Mesothelial cell of epicardium (in vitro differentiated cells): ENCODE measurements at regions not wholly inside any gene's neighbourhood (a gene's known extent, or its start where the extent isn't known, plus 50 kb on each side); places are given as distances from the start of the nearest gene placed in this dataset.
"Not testable (repeated sequence)": the region's sequence is repeated elsewhere in the genome, so short reads cannot be mapped to it uniquely, and the experiment has no call there.

Experiments used
- DNase-seq, 2 experiments: peaks; one replicate each; pipeline ENCODE4 v3.0.0; 2021; ENCODE audit warnings: low spot score in 2 of 2; ENCODE audit not compliant: unreplicated experiment in 2 of 2
- H3K27ac Mint-ChIP-seq: 2 replicates; pipeline ENCODE4 v1.8.0; 2021; ENCODE audit warnings: mixed read lengths
- H3K27me3 Mint-ChIP-seq: 2 replicates; pipeline ENCODE4 v1.8.0; 2021; ENCODE audit warnings: low read depth, mixed read lengths
- H3K36me3 Mint-ChIP-seq: 2 replicates; pipeline ENCODE4 v1.8.0; 2021; ENCODE audit warnings: mixed read lengths
- H3K4me1 Mint-ChIP-seq: 2 replicates; pipeline ENCODE4 v1.8.0; 2021; ENCODE audit warnings: mixed read lengths
- H3K4me3 Mint-ChIP-seq: 2 replicates; pipeline ENCODE4 v1.8.0; 2021; ENCODE audit warnings: mild to moderate bottlenecking, moderate library complexity, mixed read lengths
- H3K9me3 Mint-ChIP-seq: 2 replicates; pipeline ENCODE4 v1.8.0; 2021; ENCODE audit warnings: mixed read lengths
- TF ChIP-seq, protein P1 (sequence below): fragments of 200-600 bp; sonication (generic); IDR thresholded peaks from one replicate; pipeline ENCODE4 v1.5.0; 2021; ENCODE audit warnings: antibody characterized with exemption; ENCODE audit not compliant: unreplicated experiment

DNA sequence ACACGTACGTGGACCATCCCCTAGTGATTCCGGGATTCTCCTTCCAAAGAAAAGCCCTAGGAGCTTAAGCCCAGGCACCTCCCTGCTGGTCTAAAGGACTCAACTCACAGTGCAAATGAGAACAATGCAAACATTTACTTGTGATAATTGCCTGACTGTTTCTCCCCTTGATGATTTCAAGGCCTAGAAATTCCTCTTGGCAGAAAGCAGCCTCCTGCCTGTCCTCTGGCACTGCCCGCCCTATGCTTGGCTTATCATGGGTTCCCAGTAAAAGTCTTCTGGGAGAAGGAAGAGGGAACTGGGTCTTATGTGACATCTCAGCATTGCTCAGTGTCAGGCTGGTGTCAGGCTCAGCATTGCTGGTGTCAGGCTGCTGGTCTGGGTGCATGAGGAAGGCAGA, 351.8 kb downstream of the SHANK2 start:
- Mint-ChIP-seq H3K36me3 (no peaks in the 10 kb centered on the region), H3K9me3 (peaks cover 16% of the 10 kb centered on the region), H3K27me3 (no peaks in the 10 kb centered on the region), H3K27ac (no peak overlapping the region), H3K4me3 (no peak overlapping the region), H3K4me1 (no peaks in the 10 kb centered on the region)
- TF ChIP-seq, protein P1, sequence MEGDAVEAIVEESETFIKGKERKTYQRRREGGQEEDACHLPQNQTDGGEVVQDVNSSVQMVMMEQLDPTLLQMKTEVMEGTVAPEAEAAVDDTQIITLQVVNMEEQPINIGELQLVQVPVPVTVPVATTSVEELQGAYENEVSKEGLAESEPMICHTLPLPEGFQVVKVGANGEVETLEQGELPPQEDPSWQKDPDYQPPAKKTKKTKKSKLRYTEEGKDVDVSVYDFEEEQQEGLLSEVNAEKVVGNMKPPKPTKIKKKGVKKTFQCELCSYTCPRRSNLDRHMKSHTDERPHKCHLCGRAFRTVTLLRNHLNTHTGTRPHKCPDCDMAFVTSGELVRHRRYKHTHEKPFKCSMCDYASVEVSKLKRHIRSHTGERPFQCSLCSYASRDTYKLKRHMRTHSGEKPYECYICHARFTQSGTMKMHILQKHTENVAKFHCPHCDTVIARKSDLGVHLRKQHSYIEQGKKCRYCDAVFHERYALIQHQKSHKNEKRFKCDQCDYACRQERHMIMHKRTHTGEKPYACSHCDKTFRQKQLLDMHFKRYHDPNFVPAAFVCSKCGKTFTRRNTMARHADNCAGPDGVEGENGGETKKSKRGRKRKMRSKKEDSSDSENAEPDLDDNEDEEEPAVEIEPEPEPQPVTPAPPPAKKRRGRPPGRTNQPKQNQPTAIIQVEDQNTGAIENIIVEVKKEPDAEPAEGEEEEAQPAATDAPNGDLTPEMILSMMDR: no peak
- no peak for DNase-seq

DNA sequence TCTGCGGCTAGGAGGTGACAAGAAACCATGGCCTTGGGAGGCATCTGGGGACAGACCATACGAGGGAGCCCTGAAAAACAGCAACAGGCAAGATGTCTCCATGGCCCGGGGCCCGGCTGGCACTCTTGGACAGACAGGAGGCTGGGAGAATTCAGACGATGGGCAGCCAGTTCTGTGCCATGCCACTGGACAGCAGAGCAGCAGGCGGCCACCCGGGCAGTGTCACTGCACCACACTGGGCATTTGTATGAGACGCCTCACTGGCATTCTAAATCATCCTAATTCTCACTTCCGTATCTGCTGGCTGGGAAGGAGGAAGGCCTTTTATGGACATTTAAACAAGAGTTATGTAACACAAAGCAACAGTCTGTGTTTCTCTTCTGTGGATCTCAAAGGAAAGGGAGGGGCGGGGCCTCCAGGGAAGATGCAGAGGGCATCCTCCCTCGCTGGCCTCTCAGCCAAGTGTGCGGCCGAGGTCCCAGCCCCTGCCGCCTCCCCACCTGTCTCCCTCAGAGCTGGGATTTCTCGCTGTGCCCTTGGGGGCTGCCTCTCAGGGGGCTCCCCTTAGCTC, 350.3 kb downstream of the SHANK2 start:
- TF ChIP-seq, protein P1: no peak
- no peak overlapping the region for H3K27ac Mint-ChIP-seq
- H3K27me3 Mint-ChIP-seq: no peaks in the 10 kb centered on the region
- H3K36me3 Mint-ChIP-seq: no peaks in the 10 kb centered on the region
- H3K4me1 Mint-ChIP-seq: no peaks in the 10 kb centered on the region
- peaks cover 14% of the 10 kb centered on the region for H3K9me3 Mint-ChIP-seq
- no peak for DNase-seq
- H3K4me3 Mint-ChIP-seq: no peak overlapping the region

GRCh38 chr11:70903229-70903628, 349.1 kb downstream of the SHANK2 start:
- not testable (repeated sequence) for H3K27ac Mint-ChIP-seq, H3K9me3 Mint-ChIP-seq, H3K36me3 Mint-ChIP-seq, H3K4me1 Mint-ChIP-seq, H3K4me3 Mint-ChIP-seq, H3K27me3 Mint-ChIP-seq, DNase-seq

GRCh38 chr11:70906101-70906500, 346.3 kb downstream of the SHANK2 start:
- no peaks in the 10 kb centered on the region for H3K36me3 Mint-ChIP-seq
- TF ChIP-seq, protein P1: no peak
- no peaks in the 10 kb centered on the region for H3K27me3 Mint-ChIP-seq
- no peaks in the 10 kb centered on the region for H3K9me3 Mint-ChIP-seq
- H3K4me3 Mint-ChIP-seq: no peak overlapping the region
- DNase-seq: no peak
- H3K27ac Mint-ChIP-seq: no peak overlapping the region
- H3K4me1 Mint-ChIP-seq: no peaks in the 10 kb centered on the region

DNA sequence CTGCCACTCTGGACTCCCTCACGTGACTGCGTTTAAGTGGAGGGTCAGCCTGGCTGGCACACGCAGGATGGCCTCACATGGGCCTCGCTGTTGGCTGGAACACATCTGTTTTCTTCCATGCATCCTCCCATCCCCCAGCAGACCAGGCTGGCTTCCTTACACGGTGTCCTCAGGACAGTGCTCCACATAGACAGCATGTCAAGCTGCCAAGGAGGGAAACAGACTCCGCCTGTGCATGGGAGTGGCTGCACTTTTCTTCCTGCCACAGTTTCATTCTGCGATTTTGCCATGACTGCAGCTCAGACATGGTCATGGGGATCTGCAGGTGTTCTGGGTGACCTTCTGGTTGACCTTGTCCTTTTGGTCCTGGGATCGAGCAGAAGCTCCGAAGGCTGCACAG, 344.2 kb downstream of the SHANK2 start:
- DNase-seq: no peak
- no peaks in the 10 kb centered on the region for H3K36me3 Mint-ChIP-seq
- H3K27me3 Mint-ChIP-seq: no peaks in the 10 kb centered on the region
- no peak overlapping the region for H3K27ac Mint-ChIP-seq
- no peak overlapping the region for H3K4me3 Mint-ChIP-seq
- no peaks in the 10 kb centered on the region for H3K9me3 Mint-ChIP-seq
- H3K4me1 Mint-ChIP-seq: no peaks in the 10 kb centered on the region
- TF ChIP-seq, protein P1: no peak

DNA sequence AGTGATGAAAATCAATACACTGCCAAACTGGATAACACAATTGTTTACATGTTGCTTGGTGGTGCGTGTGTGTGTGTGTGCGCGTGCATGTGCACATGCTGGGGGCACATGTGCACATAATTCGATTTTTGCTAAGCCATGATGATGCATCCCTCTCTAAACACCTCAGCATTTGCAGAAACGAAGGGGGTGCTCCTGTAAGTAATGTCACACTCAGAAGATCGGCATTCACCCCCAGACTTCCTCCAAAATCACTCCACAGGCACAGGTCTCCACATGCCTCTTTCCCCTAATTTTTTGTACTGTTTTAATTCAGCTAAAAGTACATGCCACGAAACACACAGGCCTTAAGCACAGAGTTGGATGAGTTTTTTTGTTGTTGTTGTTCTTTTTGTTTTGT, 341.5 kb downstream of the SHANK2 start:
- H3K4me1 Mint-ChIP-seq: no peaks in the 10 kb centered on the region
- H3K27me3 Mint-ChIP-seq: no peaks in the 10 kb centered on the region
- no peak overlapping the region for H3K4me3 Mint-ChIP-seq
- TF ChIP-seq, protein P1: no peak
- no peak overlapping the region for H3K27ac Mint-ChIP-seq
- no peak for DNase-seq
- no peaks in the 10 kb centered on the region for H3K36me3 Mint-ChIP-seq
- H3K9me3 Mint-ChIP-seq: no peaks in the 10 kb centered on the region
